ELF-1 (cell line): ENCODE measurements at regions not wholly inside any gene's neighbourhood (a gene's known extent, or its start where the extent isn't known, plus 50 kb on each side); places are given as distances from the start of the nearest gene placed in this dataset.
A peak's percentile ranks its signal among the peaks of the same experiment; 100 is the strongest.
"Not testable (repeated sequence)": the region's sequence is repeated elsewhere in the genome, so short reads cannot be mapped to it uniquely, and the experiment has no call there.

ENCODE experiments used
- DNase-seq: peaks from one replicate; pipeline ENCODE4 v3.0.0-alpha.2; 2016; ENCODE audit warnings: low read depth, low spot score

GRCh38 chr6:151671195-151671594, 136.3 kb upstream of the ESR1 start:
- DNase-seq: no peak

GRCh38 chr6:151674578-151674977, 132.9 kb upstream of the ESR1 start:
- no peak for DNase-seq

- peak; percentile 63 for DNase-seq
These were observed 131.6 kb upstream of the ESR1 start for GRCh38 chr6:151675746-151676459.

GRCh38 chr6:151676460-151676945, 131.0 kb upstream of the ESR1 start:
- DNase-seq: no peak

- DNase-seq: no peak
These were observed 130.1 kb upstream of the ESR1 start for GRCh38 chr6:151677404-151677803.

GRCh38 chr6:151679081-151679480, 128.4 kb upstream of the ESR1 start:
- DNase-seq: no peak

- DNase-seq: no peak
These were observed 127.5 kb upstream of the ESR1 start for GRCh38 chr6:151679941-151680340.

- DNase-seq: no peak
These were observed 126.5 kb upstream of the ESR1 start for GRCh38 chr6:151680846-151681432.

GRCh38 chr6:151681433-151682059, 125.9 kb upstream of the ESR1 start:
- DNase-seq: no peak

GRCh38 chr6:151682251-151682650, 125.2 kb upstream of the ESR1 start:
- no peak for DNase-seq

- no peak for DNase-seq
These were observed 124.6 kb upstream of the ESR1 start for GRCh38 chr6:151682922-151683321.

- no peak for DNase-seq
These were observed 124.1 kb upstream of the ESR1 start for GRCh38 chr6:151683381-151683780.

- DNase-seq: no peak
These were observed 117.8 kb upstream of the ESR1 start for GRCh38 chr6:151689499-151690201.

- DNase-seq: no peak
These were observed 117.2 kb upstream of the ESR1 start for GRCh38 chr6:151690303-151690702.

GRCh38 chr6:151690768-151691562, 116.5 kb upstream of the ESR1 start:
- DNase-seq: no peak

GRCh38 chr6:151692216-151692615, 115.3 kb upstream of the ESR1 start:
- DNase-seq: no peak

GRCh38 chr6:151693366-151693765, 114.1 kb upstream of the ESR1 start:
- DNase-seq: no peak

- DNase-seq: no peak
These were observed 112.3 kb upstream of the ESR1 start for GRCh38 chr6:151695156-151695555.

- not testable (repeated sequence) for DNase-seq
These were observed 111.2 kb upstream of the ESR1 start for GRCh38 chr6:151696302-151696701.

- DNase-seq: no peak
These were observed 108.4 kb upstream of the ESR1 start for GRCh38 chr6:151698931-151699700.

- no peak for DNase-seq
These were observed 107.8 kb upstream of the ESR1 start for GRCh38 chr6:151699719-151700118.
